Naive thymus-derived CD8-positive, alpha-beta T cell (primary cell): ENCODE measurements at regions not wholly inside any gene's neighbourhood (a gene's known extent, or its start where the extent isn't known, plus 50 kb on each side); places are given as distances from the start of the nearest gene placed in this dataset.
A peak's percentile ranks its signal among the peaks of the same experiment; 100 is the strongest.
"Not testable (repeated sequence)": the region's sequence is repeated elsewhere in the genome, so short reads cannot be mapped to it uniquely, and the experiment has no call there.

Experiments used
- ATAC-seq, 2 donors: fragments of 150-1000 bp; cut with Tn5 transposase in 1 of 2; sonication (Bioruptor Pico), chemical (Tn5 transposase) in 1 of 2; 1 replicate in 1 of 2; 2 replicates in 1 of 2; pipeline ENCODE4 v1.10.0; 2021; ENCODE audit warnings: mild to moderate bottlenecking in 2 of 2, moderate library complexity in 2 of 2
- POLR2A ChIA-PET: fragments of 350-600 bp; sonication (Branson Sonifier 250); formaldehyde crosslinking; loops from one replicate; lab custom pipeline; 2021; ENCODE audit warnings: antibody characterized with exemption; lab: Charles Lee
- DNase-seq, 10 donors: peaks; one replicate each; pipeline versions ENCODE4 v3.0.0 to v3.0.0-alpha.2; 2020 to 2022
- H3K27ac Mint-ChIP-seq, 10 donors: one replicate each; pipeline ENCODE4 v1.8.0; 2020 to 2022; ENCODE audit warnings: mild to moderate bottlenecking in 10 of 10, mixed read lengths in 10 of 10, moderate library complexity in 4 of 10, inconsistent platforms in 1 of 10
- H3K27me3 Mint-ChIP-seq, 5 donors: one replicate each; pipeline ENCODE4 v1.8.0; 2021 to 2022; ENCODE audit warnings: mixed read lengths in 5 of 5
- H3K36me3 Mint-ChIP-seq, 3 donors: one replicate each; pipeline ENCODE4 v1.8.0; 2020 to 2022; ENCODE audit warnings: mixed read lengths in 3 of 3, mild to moderate bottlenecking in 2 of 3, inconsistent platforms in 1 of 3
- H3K4me1 Mint-ChIP-seq, 4 donors: one replicate each; pipeline ENCODE4 v1.8.0; 2021 to 2022; ENCODE audit warnings: mixed read lengths in 4 of 4
- H3K4me3 Mint-ChIP-seq, 10 donors: one replicate each; pipeline ENCODE4 v1.8.0; 2020 to 2022; ENCODE audit warnings: mild to moderate bottlenecking in 10 of 10, mixed read lengths in 10 of 10, moderate library complexity in 6 of 10, inconsistent platforms in 1 of 10
- H3K9me3 Mint-ChIP-seq, 9 donors: one replicate each; pipeline ENCODE4 v1.8.0; 2020 to 2022; ENCODE audit warnings: mixed read lengths in 9 of 9, mild to moderate bottlenecking in 3 of 9, inconsistent platforms in 1 of 9, moderate library complexity in 1 of 9

DNA sequence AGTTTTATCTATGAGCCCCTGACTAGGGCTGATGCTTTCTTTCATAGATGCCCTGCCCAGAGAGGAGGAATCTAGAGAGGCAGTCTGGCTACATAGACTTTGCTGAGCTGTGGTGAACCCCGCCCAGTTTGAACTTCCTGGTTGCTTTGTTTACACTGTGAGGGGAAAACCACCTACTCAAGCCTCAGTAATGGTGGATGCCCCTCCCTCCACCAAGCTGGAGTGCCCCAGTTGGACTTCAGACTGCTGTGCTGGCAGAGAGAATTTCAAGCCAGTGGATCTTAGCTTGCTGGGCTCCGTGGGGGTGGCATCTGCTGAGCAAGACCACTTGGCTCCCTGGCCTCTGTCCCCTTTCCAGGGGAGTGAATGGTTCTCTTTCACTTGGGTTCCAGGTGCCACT is 792.3 kb upstream of the MANEA start:
- DNase-seq, ATAC-seq, H3K27ac Mint-ChIP-seq, H3K27me3 Mint-ChIP-seq, H3K4me1 Mint-ChIP-seq, H3K4me3 Mint-ChIP-seq, H3K36me3 Mint-ChIP-seq, POLR2A ChIA-PET: not testable (repeated sequence)
- peaks cover 4 to 44% (median 16%) of the 10 kb centered on the region in 9 donors for H3K9me3 Mint-ChIP-seq

DNA sequence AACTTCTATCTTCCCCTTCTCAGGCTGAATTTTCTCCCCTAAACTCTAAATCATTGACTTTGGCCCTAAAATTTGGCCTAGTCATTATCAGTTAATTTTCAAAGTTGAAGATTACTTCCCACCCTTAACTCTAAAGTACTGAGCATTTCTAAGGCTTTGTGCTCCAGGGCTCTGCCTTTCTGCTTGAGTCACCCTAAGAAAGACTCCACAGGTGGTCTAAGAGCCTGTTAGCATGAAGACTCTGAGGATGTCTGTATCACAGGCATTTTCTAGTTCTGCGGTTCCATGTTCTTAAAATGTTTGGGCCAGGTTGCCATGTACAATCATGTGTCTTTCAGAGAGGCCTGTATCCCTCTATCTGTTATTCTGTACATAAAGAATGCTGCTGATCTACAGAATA is 808.1 kb upstream of the MANEA start:
- POLR2A ChIA-PET, result no interaction called here
- ATAC-seq (no peak), DNase-seq (no peak)
- no peak overlapping the region for H3K27ac Mint-ChIP-seq
- H3K27me3 Mint-ChIP-seq, result no peaks in the 10 kb centered on the region
- no peaks in the 10 kb centered on the region for H3K4me1 Mint-ChIP-seq
- H3K36me3 Mint-ChIP-seq, result no peaks in the 10 kb centered on the region
- H3K9me3 Mint-ChIP-seq, result peaks cover 0 to 11% (median 2%) of the 10 kb centered on the region in 9 donors
- no peak overlapping the region for H3K4me3 Mint-ChIP-seq

DNA sequence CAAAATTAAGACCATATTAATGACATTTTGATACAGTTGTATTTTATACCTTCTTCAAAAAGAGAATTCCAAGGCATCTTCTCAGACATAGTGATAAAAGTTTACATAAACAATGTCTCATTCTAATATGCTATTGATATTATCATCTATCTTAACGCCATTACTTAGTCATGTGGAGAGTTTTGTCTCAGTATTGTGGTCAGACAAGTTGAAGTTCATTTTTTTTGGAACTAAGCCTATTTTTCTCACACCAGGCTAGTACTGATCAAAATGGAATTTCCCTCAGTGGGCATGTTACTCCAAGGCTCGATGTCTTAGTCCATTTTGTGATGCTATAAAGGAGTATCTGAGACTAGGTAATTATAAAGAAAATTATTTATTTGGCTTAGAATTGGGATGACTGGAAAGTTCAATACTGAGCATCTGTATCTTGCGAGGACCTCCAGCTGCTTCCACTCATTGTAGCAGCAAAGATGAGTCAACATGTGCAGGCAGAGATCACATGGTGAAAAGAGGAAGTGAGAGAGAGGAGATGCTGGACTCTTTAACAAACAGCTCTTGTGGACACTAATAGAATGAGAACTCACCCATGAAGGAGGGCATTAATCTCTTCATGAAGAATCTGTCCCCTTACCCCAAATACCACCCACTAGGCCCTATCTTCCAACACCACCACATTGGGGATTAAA is 825.5 kb upstream of the MANEA start:
- peaks cover 0 to 20% (median 10%) of the 10 kb centered on the region in 9 donors for H3K9me3 Mint-ChIP-seq

DNA sequence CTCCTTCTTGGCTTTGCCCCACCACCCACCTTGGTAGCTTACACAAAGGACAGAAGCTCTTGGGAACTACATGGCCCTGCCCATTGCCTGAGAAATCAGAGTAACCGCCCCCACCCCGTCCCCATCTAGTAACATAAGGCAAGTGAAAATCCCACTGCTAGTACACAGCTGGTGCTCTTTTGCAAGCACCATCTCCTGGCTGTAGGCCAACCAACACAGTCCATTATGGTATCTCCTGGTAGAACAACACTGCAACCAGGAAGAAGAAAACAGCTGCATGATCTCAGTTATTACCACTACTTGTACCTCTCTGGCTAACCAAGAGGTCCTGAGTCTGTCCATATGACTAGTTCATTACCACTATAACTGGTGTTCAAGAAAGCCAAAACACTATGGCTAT is 841.1 kb upstream of the MANEA start:
- Mint-ChIP-seq H3K27me3 (no peaks in the 10 kb centered on the region), H3K27ac (no peak overlapping the region), H3K36me3 (no peaks in the 10 kb centered on the region), H3K4me3 (no peak overlapping the region), H3K4me1 (no peaks in the 10 kb centered on the region), H3K9me3 (peaks cover 0 to 24% (median 9%) of the 10 kb centered on the region in 9 donors)
- ATAC-seq (no peak), DNase-seq (no peak)
- POLR2A ChIA-PET, result no interaction called here

More for the DNA sequence above, 825.5 kb upstream of the MANEA start:
- H3K4me1 Mint-ChIP-seq, result no peaks in the 10 kb centered on the region
- no peak for DNase-seq
- POLR2A ChIA-PET, result no interaction called here
- no peaks in the 10 kb centered on the region for H3K27me3 Mint-ChIP-seq
- H3K36me3 Mint-ChIP-seq, result no peaks in the 10 kb centered on the region
- no peak for ATAC-seq
- no peak overlapping the region for H3K4me3 Mint-ChIP-seq
- H3K27ac Mint-ChIP-seq, result no peak overlapping the region

DNA sequence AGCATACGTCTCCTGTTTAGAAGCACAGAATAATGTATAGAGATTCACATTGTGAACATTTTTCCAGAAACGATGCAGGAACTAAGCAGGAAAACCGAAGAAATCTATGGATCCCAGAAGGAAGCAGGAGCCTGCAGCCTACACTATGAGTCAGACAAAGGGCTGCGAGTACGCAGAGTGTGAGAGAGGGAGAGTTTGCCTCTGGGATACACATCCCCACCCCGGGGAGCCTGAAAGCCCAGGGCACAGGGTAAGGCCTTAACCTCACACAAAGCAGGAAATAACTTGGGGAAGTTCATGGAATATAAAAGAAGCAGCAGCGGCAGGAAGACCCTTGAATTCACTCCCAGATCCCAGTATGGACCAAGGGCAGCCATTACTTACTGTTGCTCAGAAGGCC is 842.1 kb upstream of the MANEA start:
- no peaks in the 10 kb centered on the region for H3K4me1 Mint-ChIP-seq

DNA sequence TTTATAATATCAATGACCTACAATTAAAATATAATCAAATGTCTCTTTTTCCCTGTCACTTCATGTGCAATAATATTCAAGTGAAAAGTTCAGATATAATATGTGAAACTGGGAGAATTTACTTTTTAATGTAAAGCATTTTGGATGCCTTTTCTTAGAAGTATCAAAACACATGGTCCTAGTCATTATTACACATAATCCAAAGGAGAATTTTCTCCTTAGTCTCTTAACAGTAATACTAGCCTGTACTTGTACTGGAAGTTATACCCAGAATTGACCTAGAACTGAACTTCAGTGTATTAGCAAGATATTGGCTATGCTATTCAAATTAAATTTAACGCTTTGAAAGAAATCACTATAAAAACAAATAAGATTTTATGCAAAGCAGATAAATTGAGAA is 842.6 kb upstream of the MANEA start:
- no peak overlapping the region for H3K4me3 Mint-ChIP-seq
- POLR2A ChIA-PET, result no interaction called here
- no peaks in the 10 kb centered on the region for H3K36me3 Mint-ChIP-seq
- no peak for ATAC-seq
- H3K27ac Mint-ChIP-seq, result no peak overlapping the region
- H3K4me1 Mint-ChIP-seq, result no peaks in the 10 kb centered on the region
- peaks cover 0 to 17% (median 5%) of the 10 kb centered on the region in 9 donors for H3K9me3 Mint-ChIP-seq
- no peak for DNase-seq
- no peaks in the 10 kb centered on the region for H3K27me3 Mint-ChIP-seq

More for the DNA sequence above, 842.1 kb upstream of the MANEA start:
- H3K36me3 Mint-ChIP-seq, result no peaks in the 10 kb centered on the region
- DNase-seq (no peak), ATAC-seq (no peak)
- no peak overlapping the region for H3K4me3 Mint-ChIP-seq
- POLR2A ChIA-PET, result no interaction called here
- H3K27me3 Mint-ChIP-seq, result no peaks in the 10 kb centered on the region
- peak overlapping the region in 1 of 10 donors; percentile 20 for H3K27ac Mint-ChIP-seq
- peaks cover 0 to 22% (median 4%) of the 10 kb centered on the region in 9 donors for H3K9me3 Mint-ChIP-seq

DNA sequence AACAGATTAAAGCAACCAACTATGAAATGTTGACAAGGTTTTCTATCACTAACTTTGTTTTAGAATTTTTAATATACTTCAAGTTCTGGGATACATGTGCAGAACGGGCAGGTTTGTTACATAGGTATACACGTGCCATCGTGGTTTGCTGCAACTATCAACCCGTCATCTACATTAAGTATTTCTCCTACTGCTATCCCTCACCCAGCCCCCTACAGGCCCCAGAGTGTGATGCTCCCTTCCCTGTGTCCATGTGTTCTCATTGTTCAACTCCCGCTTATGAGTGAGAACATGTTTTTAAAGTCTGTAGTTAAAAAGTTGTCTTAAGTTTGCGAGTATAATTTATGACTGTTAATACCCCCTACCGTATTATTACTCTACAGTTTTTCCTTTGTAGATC is 844.3 kb upstream of the MANEA start:
- DNase-seq, result no peak
- no peaks in the 10 kb centered on the region for H3K27me3 Mint-ChIP-seq
- no peak for ATAC-seq
- POLR2A ChIA-PET, result no interaction called here
- no peaks in the 10 kb centered on the region for H3K4me1 Mint-ChIP-seq
- no peak overlapping the region for H3K4me3 Mint-ChIP-seq
- H3K36me3 Mint-ChIP-seq, result peaks cover 0 to 3% (median 0%) of the 10 kb centered on the region in 3 donors
- H3K27ac Mint-ChIP-seq, result no peak overlapping the region
- peaks cover 0 to 13% (median 9%) of the 10 kb centered on the region in 9 donors for H3K9me3 Mint-ChIP-seq

DNA sequence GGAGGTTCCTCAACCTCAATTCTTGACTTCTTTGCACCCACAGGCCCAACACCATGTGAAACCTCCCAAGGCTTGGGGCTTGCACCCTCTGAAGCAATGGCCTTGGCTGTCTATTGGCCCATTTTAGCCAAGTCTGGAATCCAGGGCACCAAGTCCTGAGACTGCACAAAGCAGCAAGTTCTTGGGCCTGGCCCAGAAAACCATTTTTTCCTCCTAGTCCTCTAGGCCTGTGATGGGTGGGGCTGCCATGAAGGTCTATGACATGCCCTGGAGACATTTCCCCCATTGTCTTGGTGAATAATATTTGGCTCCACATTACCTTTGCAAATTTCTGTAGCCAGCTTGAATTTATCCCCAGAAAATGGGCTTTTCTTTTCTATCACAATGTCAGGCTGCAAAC is 849.6 kb upstream of the MANEA start:
- no peak for DNase-seq
- Mint-ChIP-seq H3K4me1 (no peaks in the 10 kb centered on the region), H3K4me3 (no peak overlapping the region), H3K27me3 (no peaks in the 10 kb centered on the region), H3K9me3 (peaks cover 7 to 35% (median 13%) of the 10 kb centered on the region in 9 donors), H3K36me3 (peaks cover 0 to 5% (median 0%) of the 10 kb centered on the region in 3 donors), H3K27ac (no peak overlapping the region)
- POLR2A ChIA-PET, result no interaction called here
- ATAC-seq, result no peak

DNA sequence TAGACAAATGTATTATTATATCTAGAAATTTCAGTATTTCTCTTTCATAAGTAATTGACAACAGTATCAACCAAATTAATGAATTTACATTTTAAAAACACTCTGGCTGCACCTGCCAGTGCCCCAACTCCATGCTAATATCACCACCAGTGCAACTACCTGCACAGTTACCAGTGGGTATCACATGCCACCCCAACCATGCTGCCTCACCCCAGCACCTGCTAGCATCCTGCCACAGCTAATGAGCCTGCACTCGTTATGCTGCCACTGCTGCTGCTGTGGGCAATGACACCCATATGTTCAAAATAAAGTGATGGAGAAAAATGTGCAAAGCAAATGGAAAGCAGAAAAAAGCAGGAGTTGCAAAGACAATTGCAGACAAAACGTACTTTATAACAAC is 855.9 kb upstream of the MANEA start:
- Mint-ChIP-seq H3K4me1 (no peaks in the 10 kb centered on the region), H3K4me3 (no peak overlapping the region), H3K27me3 (no peaks in the 10 kb centered on the region), H3K9me3 (peaks cover 5 to 23% (median 8%) of the 10 kb centered on the region in 9 donors), H3K27ac (no peak overlapping the region), H3K36me3 (no peaks in the 10 kb centered on the region)
- POLR2A ChIA-PET, result no interaction called here
- DNase-seq, result no peak
- no peak for ATAC-seq

DNA sequence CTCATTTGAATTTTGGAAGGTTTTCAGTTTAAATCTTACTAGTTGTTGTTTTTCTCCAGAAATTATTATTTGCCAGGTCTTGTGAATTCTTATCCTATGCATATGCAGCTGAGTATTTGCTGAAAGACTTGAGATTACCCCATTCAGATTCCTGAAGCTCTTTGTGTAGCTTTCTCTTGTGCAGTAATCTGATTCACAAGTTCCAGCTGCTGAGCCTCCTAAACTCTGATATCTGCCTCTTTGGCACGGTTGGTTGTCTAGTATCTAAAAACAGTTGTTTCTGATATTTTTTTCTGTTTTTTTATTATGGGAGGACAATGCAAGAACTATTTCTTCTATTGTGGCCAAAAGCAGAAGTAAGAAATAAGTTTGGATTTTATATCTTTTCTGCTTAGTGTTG is 863.9 kb upstream of the MANEA start:
- ATAC-seq, result no peak
- Mint-ChIP-seq H3K4me1 (no peaks in the 10 kb centered on the region), H3K27me3 (no peaks in the 10 kb centered on the region), H3K4me3 (no peak overlapping the region), H3K36me3 (no peaks in the 10 kb centered on the region), H3K9me3 (peaks cover 0 to 11% (median 3%) of the 10 kb centered on the region in 9 donors), H3K27ac (no peak overlapping the region)
- DNase-seq, result no peak
- POLR2A ChIA-PET, result no interaction called here

DNA sequence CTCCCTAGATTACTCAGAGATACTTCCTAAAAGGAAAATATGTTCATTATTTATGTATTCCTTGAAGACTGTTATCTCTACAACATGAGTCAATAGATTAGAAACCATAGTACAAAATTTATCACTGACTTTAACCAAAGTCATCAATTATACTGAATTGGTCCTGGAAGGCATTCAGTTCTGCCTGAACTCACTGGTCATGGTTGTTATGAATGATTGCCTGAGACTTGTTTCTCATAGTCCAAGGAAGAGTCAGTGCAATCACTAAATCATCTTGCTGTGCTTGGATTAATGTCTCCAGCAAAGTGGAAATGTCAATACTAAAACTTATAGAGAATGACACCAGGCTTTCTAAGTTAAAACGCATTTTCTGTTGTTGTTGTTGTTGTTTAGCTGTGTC is 878.6 kb upstream of the MANEA start:
- Mint-ChIP-seq H3K4me1 (no peaks in the 10 kb centered on the region), H3K9me3 (peaks cover 0 to 12% (median 2%) of the 10 kb centered on the region in 9 donors), H3K27me3 (no peaks in the 10 kb centered on the region), H3K36me3 (no peaks in the 10 kb centered on the region), H3K27ac (no peak overlapping the region), H3K4me3 (no peak overlapping the region)
- POLR2A ChIA-PET, result no interaction called here
- ATAC-seq (no peak), DNase-seq (no peak)

DNA sequence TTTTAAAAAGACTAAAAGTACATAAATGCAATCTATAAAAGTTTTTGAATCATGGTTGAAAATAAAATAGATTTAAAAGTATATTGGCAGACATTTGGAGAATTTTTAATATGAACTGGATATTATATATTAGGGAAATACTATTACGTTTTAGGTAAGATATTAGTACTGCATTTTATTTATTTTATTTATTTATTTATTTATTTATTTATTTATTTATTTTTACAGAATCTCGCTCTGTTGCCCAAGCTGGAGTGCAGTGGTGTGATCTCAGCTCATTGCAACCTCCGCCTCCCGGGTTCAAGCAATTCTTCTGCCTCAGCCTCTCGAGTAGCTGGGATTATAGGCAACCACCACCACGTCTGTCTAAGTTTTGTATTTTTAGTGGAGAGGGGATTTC is 890.1 kb upstream of the MANEA start:
- DNase-seq, H3K27ac Mint-ChIP-seq, H3K9me3 Mint-ChIP-seq, H3K36me3 Mint-ChIP-seq, H3K27me3 Mint-ChIP-seq, ATAC-seq, H3K4me3 Mint-ChIP-seq, H3K4me1 Mint-ChIP-seq, POLR2A ChIA-PET: not testable (repeated sequence)

DNA sequence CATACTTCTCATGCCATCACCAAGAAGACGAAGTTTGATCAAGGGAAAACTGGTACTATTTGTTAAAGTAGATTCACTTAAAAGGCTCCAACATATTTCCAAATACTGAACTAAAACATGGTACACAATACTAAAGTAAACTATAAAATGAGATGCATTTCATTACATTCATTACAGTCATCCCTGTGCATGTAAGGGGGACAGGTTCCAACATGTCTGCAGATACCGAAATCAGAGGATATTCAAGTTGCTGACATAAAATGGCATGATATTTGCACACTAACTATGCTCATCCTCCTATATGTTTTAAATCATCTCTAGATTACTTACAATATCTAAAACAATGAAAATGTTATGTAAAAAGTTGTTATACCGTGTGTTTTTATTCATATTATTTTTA is 893.9 kb upstream of the MANEA start:
- Mint-ChIP-seq H3K36me3 (no peaks in the 10 kb centered on the region), H3K27me3 (no peaks in the 10 kb centered on the region), H3K4me3 (no peak overlapping the region), H3K4me1 (no peaks in the 10 kb centered on the region), H3K9me3 (peaks cover 0 to 14% (median 3%) of the 10 kb centered on the region in 9 donors), H3K27ac (no peak overlapping the region)
- POLR2A ChIA-PET, result no interaction called here
- ATAC-seq, result no peak
- no peak for DNase-seq

DNA sequence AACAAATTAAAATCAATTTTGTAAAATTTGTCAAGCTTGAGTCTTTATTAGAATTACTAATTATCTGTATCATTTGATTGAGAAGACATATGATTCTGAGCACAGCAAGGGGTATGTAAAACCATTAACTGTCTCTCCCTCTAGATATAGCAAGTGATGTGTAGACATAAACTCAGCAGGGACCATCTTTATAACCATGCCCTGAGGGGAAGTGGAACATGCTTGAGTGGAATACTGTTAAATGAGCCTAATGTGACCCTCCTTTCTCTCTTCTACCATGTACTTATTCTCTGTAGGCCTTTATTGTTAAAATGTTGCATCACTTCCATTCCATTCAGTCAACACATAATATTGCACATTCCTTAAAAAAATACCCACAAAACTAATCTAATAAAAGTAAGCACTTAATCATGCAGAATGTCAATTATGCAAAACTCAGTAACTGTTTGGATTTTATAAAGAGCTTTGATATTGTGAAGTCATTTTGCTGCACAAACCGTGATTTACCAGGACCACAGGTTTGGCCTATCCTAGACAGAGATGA is 896.6 kb upstream of the MANEA start:
- POLR2A ChIA-PET, result no interaction called here
- Mint-ChIP-seq H3K27ac (no peak overlapping the region), H3K27me3 (no peaks in the 10 kb centered on the region), H3K9me3 (peaks cover 0 to 14% (median 4%) of the 10 kb centered on the region in 9 donors), H3K36me3 (no peaks in the 10 kb centered on the region), H3K4me1 (no peaks in the 10 kb centered on the region), H3K4me3 (no peak overlapping the region)
- DNase-seq, result no peak
- no peak for ATAC-seq
